ENCODE measurements at regions not wholly inside any gene's neighbourhood (a gene's known extent, or its start where the extent isn't known, plus 50 kb on each side); places are given as distances from the start of the nearest gene placed in this dataset.
"Not testable (repeated sequence)": the region's sequence is repeated elsewhere in the genome, so short reads cannot be mapped to it uniquely, and the experiment has no call there.

DNA sequence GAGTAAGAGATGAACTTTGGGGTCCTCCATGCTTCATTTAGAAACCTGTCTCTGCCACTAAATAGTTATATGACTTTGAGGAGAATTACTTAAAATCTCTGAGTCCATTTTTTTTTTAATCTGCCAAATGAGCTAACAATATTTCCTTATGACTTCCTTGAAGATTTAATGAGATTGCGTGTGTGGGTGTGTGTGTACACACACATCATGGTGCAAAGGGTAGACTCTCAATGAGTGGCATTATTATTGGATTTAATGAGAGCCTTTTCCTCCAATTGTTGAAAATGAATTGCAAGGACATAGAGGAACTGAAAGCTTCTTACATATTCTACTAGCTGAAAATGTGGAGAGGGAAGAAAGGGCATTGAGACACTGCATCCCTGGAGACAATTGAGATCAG lies 573.5 kb upstream of the LUZP2 start:
- DNase-seq (no peak), ATAC-seq (no peak)
- H3K4me3 ChIP-seq = no peak overlapping the region
- WGBS (ENCODE audit: insufficient coverage, low coverage, low lambda C conversion rate, missing lambda C conversion rate) = 47% methylated on average over 1 of the region's 1 CpG
- H3K9me3 ChIP-seq = no peaks in the 10 kb centered on the region
- H3K36me3 ChIP-seq = no peaks in the 10 kb centered on the region
- H3K4me1 ChIP-seq = no peaks in the 10 kb centered on the region
- intact Hi-C loops (cut with DNase I) = no loop called here
- no peak overlapping the region for H3K27ac ChIP-seq
- H3K27me3 ChIP-seq = no peaks in the 10 kb centered on the region
- TF ChIP-seq, protein P1, sequence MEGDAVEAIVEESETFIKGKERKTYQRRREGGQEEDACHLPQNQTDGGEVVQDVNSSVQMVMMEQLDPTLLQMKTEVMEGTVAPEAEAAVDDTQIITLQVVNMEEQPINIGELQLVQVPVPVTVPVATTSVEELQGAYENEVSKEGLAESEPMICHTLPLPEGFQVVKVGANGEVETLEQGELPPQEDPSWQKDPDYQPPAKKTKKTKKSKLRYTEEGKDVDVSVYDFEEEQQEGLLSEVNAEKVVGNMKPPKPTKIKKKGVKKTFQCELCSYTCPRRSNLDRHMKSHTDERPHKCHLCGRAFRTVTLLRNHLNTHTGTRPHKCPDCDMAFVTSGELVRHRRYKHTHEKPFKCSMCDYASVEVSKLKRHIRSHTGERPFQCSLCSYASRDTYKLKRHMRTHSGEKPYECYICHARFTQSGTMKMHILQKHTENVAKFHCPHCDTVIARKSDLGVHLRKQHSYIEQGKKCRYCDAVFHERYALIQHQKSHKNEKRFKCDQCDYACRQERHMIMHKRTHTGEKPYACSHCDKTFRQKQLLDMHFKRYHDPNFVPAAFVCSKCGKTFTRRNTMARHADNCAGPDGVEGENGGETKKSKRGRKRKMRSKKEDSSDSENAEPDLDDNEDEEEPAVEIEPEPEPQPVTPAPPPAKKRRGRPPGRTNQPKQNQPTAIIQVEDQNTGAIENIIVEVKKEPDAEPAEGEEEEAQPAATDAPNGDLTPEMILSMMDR (IDR thresholded peaks at IDR 0.05) = no peak
- TF ChIP-seq POLR2A (IDR thresholded peaks at IDR 0.05) = no peak

DNA sequence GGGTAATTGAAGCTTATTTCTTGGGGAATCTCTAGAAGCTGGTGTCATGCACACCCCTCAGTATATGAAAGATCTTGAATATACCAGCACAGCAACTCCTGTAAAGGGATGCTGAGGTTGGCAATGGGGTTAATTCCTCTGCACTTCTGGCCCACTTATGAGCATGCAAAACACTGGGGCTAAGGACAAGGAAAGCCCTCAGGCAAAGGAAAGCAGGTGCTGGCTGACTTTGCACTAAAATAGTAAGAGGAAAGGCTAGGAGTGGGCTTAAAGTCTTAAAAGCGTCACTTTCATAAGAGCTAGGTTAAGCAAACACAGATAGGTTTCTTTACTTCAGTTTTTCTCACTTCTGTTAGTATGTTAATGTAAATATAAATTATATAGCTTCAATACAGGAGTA lies 572.6 kb upstream of the LUZP2 start:
- no peaks in the 10 kb centered on the region for H3K9me3 ChIP-seq
- H3K4me1 ChIP-seq = no peaks in the 10 kb centered on the region
- no peak for ATAC-seq
- H3K27me3 ChIP-seq = no peaks in the 10 kb centered on the region
- intact Hi-C loops (cut with DNase I) = no loop called here
- H3K27ac ChIP-seq = no peak overlapping the region
- no peak overlapping the region for H3K4me3 ChIP-seq
- no peak for DNase-seq
- TF ChIP-seq POLR2A (IDR thresholded peaks at IDR 0.05) = no peak
- TF ChIP-seq, protein P1 (IDR thresholded peaks at IDR 0.05) = no peak
- 27% methylated on average over 1 of the region's 1 CpG for WGBS (ENCODE audit: insufficient coverage, low coverage, low lambda C conversion rate, missing lambda C conversion rate)
- no peaks in the 10 kb centered on the region for H3K36me3 ChIP-seq

DNA sequence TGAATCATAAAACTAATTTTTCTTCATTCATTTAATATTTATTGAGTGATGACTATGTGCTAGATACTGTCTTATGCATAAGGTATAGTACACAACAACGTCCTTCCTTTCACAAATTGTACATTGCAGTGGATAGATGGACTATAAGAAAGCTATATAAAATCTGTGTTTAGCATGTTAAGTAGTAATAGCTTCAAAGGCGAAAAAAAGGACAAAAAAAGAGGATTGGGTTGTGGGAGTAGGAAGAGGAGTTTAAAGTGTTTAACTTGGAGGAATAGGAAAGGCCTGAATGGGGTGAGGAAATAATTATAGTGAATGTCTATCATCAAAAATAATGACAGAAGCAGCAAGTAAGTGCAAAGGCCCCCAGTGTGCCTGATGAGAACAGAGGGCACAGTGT lies 565.4 kb upstream of the LUZP2 start:
- ATAC-seq = no peak
- 18% methylated on average over 2 of the region's 2 CpGs for WGBS (ENCODE audit: insufficient coverage, low coverage, low lambda C conversion rate, missing lambda C conversion rate)
- TF ChIP-seq, protein P1 (IDR thresholded peaks at IDR 0.05) = no peak
- TF ChIP-seq POLR2A (IDR thresholded peaks at IDR 0.05) = no peak

DNA sequence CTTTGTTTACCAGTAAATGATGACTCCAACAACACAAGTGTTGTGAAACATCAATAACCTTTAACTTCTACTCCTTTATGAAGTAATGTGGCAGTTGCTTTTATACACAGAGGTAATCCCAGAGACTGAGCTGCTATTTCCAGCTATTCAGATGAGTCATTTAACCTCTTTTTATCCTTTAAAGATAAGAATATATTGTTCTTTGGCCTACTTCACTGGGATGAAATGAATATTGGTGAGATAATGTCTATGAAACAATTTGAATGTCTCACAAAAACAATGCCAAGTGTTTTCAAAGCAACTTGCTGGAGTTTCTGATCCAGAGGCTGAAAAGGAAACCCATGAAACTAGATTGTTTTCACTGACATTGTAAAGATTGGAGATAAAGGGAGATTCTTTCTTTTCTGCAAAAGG lies 564.4 kb upstream of the LUZP2 start:
- no peak overlapping the region for H3K27ac ChIP-seq
- DNase-seq = no peak
- TF ChIP-seq, protein P1 (IDR thresholded peaks at IDR 0.05) = no peak
- no peak for TF ChIP-seq POLR2A (IDR thresholded peaks at IDR 0.05)
- no peaks in the 10 kb centered on the region for H3K9me3 ChIP-seq
- no peak overlapping the region for H3K4me3 ChIP-seq
- H3K36me3 ChIP-seq = no peaks in the 10 kb centered on the region
- ATAC-seq = peak in 1 of 4 donors; percentile 29
- H3K4me1 ChIP-seq = no peaks in the 10 kb centered on the region
- H3K27me3 ChIP-seq = no peaks in the 10 kb centered on the region
- intact Hi-C loops (cut with DNase I) = no loop called here

More for the DNA sequence above, 565.4 kb upstream of the LUZP2 start:
- Histone ChIP-seq H3K4me3 (no peak overlapping the region), H3K36me3 (no peaks in the 10 kb centered on the region), H3K27me3 (no peaks in the 10 kb centered on the region), H3K4me1 (no peaks in the 10 kb centered on the region), H3K27ac (no peak overlapping the region), H3K9me3 (no peaks in the 10 kb centered on the region)
- no peak for DNase-seq
- intact Hi-C loops (cut with DNase I) = no loop called here

DNA sequence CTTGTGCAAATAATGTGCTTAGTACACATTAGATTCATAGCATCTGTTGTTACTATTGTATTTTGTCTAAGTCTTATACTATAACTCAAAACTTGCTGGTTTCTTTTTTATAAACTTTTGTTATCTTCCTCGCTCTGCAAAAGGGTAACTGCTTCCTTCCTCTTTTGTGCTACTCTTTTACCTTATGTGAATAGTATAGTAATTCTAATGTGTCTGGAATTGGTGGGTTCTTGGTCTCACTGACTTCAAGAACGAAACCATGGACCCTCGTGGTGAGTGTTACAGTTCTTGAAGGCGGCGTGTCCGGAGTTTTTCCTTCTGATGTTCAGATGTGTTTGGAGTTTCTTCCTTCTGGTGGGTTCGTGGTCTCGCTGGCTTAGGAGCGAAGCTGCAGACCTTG lies 563.1 kb upstream of the LUZP2 start:
- Histone ChIP-seq H3K27ac (no peak overlapping the region), H3K4me1 (no peaks in the 10 kb centered on the region), H3K9me3 (no peaks in the 10 kb centered on the region), H3K4me3 (no peak overlapping the region), H3K27me3 (no peaks in the 10 kb centered on the region), H3K36me3 (no peaks in the 10 kb centered on the region)
- ATAC-seq (no peak), DNase-seq (no peak)
- TF ChIP-seq, protein P1 (IDR thresholded peaks at IDR 0.05) = no peak
- TF ChIP-seq POLR2A (IDR thresholded peaks at IDR 0.05) = no peak
- intact Hi-C loops (cut with DNase I) = no loop called here
- WGBS (ENCODE audit: insufficient coverage, low coverage, low lambda C conversion rate, missing lambda C conversion rate) = 42% methylated on average over 9 of the region's 9 CpGs

DNA sequence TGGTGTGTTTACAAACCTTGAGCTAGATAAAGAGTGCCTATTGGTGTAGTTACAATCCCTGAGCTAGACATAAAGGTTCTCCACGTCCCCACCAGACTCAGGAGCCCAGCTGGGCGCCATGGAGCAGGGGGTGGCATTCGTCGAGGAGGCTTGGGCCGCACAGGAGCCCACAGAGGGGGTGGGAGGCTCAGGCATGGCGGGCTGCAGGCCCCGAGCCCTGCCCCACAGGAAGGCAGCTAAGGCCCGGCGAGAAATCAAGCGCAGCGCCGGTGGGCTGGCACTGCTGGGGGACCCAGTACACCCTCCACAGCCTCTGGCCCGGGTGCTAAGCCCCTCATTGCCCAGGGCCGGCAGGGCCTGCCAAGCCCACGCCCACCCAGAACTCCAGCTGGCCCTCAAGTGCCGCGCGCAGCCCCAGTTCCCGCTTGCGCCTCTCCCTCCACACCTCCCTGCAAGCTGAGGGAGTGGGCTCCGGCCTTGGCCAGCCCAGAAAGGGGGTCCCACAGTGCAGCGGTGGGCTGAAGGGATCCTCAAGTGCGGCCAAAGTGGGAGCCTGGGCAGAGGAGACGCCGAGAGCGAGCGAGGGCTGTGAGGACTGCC lies 562.1 kb upstream of the LUZP2 start:
- H3K27me3 ChIP-seq; H3K36me3 ChIP-seq; ATAC-seq; H3K4me3 ChIP-seq; H3K4me1 ChIP-seq; H3K9me3 ChIP-seq; intact Hi-C loops (cut with DNase I); H3K27ac ChIP-seq: not testable (repeated sequence)
- no CpG with 5 or more reads among the region's 27 CpGs for WGBS (ENCODE audit: insufficient coverage, low coverage, low lambda C conversion rate, missing lambda C conversion rate)
- DNase-seq = peak in 1 of 3 donors; percentile 35

DNA sequence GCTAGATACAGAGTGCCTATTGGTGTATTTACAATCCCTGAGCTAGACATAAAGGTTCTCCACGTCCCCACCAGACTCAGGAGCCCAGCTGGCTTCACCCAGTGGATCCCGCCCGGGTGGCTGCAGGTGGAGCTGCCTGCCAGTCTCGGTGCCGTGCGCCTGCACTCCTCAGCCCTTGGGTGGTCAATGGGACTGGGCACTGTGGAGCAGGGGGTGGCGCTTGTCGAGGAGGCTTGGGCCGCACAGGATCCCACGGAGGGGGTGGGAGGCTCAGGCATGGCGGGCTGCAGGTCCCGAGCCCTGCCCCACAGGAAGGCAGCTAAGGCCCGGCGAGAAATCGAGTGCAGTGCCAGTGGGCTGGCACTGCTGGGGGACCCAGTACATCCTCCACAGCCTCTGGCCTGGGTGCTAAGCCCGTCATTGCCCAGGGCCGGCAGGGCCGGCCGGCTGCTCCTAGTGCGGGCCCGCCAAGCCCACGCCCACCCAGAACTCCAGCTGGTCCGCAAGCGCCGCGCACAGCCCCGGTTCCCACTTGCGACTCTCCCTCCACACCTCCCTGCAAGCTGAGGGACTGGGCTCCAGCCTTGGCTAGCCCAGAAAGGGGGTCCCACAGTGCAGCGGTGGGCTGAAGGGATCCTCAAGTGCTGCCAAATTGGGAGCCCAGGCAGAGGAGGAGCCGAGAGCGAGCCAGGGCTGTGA lies 554.6 kb upstream of the LUZP2 start:
- 85% methylated on average over 2 of the region's 31 CpGs for WGBS (ENCODE audit: insufficient coverage, low coverage, low lambda C conversion rate, missing lambda C conversion rate)

More for the DNA sequence above, 554.6 kb upstream of the LUZP2 start:
- H3K36me3 ChIP-seq; H3K4me3 ChIP-seq; DNase-seq; H3K27ac ChIP-seq; H3K9me3 ChIP-seq; ATAC-seq; intact Hi-C loops (cut with DNase I); H3K27me3 ChIP-seq; H3K4me1 ChIP-seq: not testable (repeated sequence)
